HG03342 (cell line): ENCODE measurements at regions not wholly inside any gene's neighbourhood (a gene's known extent, or its start where the extent isn't known, plus 50 kb on each side); places are given as distances from the start of the nearest gene placed in this dataset.

ENCODE experiments used
- ATAC-seq: cut with Tn5 transposase; IDR thresholded peaks from one replicate; pipeline ENCODE4 v1.9.1; 2021; ENCODE audit warnings: mild to moderate bottlenecking, moderate library complexity; ENCODE audit not compliant: unreplicated experiment

DNA sequence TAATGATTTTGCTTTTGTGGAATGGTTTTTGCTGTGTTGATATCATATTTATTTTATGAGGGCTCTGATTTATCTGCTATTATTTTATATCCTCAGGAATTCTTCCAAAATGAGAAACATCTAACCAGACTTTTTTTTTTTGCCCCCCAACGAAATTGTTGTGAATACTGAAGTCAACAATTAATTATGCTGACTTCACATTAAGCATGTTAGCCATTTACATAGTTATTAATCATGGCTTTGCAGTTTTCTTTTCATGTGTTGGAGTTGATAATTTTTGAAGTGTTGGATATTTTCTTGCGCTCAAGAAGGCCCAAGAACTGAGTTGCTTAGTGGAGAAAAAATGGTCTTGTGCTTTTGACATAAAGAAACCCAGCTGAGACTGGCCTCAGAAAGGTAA, 246.6 kb upstream of the CRY1 start:
- no peak for ATAC-seq

DNA sequence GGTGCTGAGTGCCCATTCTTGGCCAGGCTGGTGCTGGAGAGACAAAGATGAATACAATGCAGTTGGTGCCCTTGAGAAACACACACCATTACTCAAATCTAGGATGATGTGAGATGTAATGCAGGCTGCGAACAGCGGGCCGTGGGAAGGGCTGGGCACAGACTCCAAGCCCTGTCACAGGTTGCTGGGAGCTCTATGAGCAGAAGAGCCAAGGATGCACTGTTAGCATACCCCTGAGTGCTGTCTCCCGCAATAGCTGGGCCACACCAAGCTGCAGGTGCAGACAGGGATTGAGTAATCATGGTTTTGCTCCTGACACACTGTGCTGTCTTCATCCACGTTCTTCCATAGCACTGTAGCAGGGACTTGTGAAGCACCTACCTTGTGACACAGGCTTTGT, 247.5 kb upstream of the CRY1 start:
- no peak for ATAC-seq

DNA sequence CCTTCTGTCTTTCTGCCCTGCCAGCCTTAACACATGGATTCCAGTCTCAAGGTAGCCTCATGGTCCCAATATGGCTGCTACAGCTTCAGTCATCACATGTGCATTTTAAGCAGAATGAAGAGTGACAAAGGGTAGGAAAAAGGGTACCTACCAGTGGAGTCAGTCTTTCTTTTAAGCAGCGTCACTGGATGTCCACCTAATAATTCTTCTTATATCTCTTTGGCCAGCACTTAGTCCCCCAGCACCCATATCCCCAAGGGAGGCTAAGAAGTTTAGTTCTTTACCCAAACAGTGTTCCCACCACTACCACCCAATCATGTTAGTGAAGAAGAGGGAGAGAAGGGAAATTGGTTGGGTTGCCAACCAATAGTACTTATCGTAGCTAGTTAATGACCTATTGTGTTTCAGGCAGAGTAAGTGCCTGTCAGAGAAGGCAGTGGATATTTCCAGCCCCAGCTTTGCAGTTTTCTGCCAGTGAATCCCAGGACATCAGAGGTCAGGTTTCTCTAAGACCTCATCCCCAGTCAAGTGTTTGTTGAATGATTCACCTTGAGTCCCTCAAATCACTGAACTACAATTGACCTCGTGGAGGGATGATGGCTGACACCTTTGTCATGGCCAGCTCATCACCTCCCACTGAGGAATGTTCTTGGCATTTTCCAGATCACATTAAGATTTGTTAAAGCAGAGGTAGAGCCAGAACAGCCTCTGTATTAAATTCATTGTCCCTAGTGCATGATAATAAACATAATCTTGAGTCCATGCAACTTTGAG, 250.9 kb upstream of the CRY1 start:
- no peak for ATAC-seq

DNA sequence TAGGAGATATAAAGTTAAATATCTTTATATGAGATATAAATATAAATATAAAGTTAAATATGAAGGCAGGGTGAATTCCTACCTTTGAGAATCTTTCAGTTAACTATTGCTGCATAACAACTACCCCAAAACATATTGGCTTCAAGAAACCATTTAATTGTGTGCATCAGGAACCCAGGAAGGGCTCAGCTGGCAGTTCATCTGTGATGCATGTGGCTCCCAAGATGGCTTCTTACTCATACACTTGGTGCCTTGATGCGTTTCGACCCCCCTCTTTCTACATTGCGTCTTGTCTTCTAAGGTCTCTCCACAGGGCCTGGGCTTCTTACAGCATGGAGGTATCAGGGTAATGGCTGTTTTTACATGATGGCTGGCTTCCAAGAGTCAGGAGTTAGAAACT, 253.9 kb upstream of the CRY1 start:
- ATAC-seq = no peak

DNA sequence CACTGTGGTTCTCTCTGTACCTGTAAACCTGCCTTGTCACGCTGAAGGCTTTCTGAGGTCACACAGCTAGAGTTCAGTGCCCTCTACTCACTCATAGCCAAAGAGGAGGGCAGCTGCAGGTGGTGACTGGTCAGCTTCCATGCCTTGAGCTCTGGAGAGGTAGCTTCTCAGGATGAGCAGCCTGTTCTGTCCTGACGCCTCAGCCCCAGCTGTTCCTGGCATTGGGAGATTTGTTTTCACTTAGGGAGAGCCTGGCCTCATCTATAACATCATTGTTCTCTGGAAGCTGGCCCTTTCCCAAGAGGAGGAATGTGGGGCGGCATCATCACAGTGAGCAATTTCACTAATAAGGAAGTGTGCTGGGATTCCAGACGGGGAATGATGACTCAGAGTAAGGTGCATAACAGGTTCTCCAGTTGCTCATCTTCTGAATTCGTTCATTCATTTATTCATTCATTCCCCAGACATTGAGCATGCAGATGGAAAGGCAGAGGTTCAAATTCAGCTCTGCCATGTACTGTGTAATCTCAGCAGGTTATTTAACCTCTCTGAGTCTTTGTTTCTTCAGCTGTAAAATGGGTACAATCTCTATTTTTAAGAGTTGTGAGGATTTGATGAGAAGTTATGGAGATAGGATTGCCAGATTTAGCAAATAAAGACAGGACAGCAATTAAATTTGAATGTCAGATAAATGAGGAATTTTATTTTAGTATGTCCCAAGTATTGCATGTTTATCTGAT, 255.8 kb upstream of the CRY1 start:
- ATAC-seq = no peak

DNA sequence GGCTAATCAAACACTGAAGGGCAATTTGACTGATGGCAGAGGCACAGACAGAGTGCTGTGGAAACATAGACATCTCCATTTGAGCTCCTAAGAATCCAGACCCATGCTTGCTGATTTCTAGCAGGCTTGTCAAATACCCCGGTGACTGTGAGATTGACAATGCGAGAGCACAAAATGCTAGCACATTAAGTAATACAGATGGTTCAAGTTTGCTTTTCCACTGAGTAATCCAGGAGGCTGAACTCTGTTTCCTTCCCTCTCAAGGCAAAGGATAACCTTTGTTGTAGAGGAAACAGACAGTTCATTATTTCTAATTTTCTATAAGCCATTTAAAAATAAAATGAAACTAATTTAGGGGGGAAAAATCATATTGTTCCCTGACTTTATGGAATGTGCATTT, 256.5 kb upstream of the CRY1 start:
- no peak for ATAC-seq

DNA sequence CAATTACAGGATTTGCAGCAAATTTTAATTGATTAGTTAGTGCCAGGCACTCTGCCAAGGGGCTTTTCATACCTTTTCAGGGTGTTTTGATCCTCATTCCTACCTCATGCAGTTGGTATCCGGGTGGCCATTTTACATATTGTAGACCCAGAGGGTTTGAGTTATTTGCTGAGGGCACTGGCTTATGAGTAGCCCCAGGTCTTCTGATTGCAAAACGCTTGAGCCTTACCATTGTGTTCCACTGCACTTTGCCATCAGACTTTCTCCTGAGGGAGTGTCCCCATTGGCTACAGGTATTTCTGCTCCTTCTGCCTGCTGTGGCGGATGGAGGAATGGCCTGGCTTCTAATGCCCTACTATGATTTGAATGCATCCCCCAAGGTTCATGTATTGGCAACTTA, 257.8 kb upstream of the CRY1 start:
- no peak for ATAC-seq

DNA sequence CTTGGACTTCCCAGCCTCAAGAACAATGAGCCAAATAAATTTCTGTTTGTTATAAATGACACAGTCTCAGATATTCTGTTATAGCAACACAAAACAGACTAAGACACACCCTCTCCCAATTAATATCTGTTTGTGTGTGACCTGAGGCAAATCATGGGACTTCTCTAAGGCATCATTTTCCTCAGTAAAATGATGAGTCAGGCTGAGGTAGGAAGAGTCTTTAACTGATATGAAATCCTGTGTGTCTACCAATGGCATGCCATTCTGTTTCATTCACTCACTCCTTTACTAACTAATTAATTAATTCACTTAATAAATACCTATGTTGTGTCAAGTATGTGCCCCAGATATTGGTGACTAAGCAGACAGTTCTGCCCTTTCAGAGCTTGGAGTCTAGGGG, 258.4 kb upstream of the CRY1 start:
- ATAC-seq = no peak

DNA sequence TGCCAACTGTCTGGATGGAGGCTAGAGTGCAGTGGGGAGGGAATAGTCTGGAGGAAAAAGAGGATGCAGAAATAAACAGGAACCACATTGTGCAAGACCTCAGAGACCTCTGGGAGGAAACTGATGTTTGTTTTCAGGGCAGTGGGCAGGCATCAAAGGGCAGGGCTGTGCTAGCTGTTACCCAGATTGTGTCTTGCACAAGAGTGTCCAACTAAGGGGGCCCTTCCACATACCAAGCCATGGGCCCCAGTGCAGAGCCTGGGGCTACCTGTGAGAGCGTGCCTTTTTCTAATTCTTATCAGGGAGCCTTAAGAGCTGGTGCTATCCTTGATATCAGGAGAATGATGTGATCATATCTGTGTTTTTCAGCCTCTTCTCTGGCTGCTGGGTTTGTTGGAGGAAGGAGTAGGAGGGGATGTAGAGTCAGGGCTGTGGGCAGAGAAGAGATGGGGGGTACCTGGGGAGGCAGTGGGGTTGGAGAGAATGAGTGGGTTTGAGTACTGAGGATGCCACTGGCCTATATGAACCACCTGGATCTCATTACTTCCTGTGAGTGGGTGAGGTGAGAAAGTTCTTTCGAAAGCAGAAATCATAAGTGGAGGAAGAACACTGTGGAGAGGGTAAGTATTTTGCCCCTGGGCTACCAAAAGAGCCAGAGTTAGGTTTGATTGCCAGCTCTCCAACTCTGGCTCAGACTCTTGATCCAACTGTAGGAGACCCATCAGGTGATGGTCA, 259.2 kb upstream of the CRY1 start:
- no peak for ATAC-seq

DNA sequence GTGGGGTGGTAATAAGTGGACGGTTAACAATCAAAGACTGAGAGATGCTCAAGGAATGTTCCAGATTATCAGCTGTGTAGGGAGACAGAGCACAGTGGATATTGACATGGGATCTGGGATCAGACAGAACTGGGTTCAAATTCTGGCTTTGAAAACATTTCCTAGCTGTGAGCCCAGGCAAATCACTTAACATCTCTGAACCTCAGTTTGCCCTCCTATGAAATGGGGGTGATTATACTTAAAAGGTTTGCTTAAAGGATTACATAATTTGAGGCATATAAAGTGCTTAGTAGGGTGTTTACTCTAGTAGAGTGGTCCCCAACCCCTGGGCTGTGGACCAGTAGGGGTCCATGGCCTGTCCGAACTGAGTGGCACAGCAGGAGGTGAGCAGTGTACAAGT, 260.0 kb upstream of the CRY1 start:
- no peak for ATAC-seq

DNA sequence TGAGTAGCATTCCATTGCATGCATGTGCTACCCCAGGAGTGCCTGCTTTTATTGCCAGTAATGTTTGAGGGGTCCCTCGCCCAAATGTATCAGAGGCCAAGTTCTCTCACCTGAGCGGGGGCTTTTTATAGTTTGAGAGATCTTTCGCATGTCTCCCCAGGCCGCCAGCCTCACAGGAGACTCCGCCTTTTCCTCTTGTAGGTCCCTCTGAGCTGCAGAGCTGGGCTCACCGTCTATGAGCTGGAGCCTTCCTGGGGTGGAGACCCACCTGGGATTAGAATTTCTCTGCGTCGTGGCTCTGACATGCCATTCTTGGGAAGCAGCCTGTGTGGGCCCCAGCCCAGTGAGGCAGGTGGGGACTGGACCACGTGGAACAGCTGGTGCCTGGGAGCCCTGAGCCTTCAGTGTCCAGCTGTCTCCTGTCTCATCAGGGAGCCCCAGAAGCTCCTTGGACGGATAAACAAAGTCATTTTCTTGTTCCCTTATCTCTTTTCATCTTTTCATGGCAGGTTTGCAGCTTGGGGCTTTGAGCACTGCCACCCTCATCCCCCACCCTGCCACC, 261.7 kb upstream of the CRY1 start:
- ATAC-seq = no peak

DNA sequence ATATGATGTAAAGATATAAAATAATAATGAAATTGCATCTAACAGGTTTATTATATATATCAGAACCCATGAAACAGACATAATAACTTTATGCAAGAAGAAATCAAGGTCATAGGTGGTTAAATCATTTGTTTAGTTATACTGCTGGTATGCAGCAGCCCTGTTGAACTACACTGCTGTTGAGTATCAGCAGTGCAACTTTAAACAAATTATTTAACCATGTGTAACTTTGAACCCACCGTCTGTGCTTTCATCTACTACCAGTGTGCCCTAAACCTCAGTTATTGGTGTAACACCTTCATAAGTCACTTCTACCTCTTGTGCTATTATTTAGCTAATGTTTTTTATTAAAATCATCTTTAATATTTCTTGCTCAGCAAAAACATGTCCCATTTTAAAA, 262.3 kb upstream of the CRY1 start:
- ATAC-seq = no peak

DNA sequence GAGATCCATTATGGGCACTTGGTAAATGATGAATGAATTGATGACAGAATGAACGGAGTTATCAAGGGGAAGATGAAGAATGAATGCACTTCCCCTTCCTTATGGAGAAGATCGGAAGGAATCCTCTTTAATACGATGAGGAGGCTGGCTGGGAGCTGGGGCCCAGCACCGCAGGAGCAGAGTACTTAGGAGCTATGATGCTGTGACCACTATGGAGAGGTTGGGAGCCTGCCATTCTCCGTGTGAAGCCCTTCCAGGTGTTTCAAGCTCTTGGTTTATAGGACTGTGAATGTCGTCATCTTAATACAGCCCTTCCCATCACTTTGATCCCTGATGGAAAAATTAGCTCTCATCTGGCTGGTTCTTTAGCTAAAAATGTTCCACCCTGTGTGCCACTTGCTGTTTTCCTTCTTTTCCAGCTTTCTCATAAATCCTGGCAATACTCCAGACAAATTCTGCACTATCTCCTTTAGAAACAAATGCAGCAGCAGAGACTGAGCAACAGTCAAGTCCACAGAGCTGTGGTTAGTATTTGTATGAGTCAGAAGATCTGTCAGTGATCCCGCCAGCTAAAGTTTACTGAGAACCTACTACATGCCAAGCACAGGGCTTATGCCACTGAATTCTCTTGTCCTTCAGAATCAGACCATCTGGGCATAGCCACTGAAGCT, 263.1 kb upstream of the CRY1 start:
- no peak for ATAC-seq

DNA sequence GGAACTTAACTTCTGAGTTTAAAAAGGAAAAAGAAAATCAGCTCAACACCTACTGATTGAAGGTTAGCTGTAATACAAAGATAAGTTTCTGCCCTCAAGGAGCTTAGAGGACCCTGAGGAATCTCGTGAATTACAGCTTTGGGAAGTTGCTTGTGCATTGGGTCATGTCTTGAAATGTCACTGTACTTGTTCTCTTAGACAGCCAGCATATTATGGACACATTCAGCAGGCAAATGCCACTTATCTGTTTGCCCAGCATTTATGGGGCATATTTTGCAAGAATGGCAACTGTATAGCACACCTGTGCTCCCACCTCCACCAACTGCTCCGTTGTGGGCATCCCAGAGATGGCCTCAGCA, 263.6 kb upstream of the CRY1 start:
- no peak for ATAC-seq

DNA sequence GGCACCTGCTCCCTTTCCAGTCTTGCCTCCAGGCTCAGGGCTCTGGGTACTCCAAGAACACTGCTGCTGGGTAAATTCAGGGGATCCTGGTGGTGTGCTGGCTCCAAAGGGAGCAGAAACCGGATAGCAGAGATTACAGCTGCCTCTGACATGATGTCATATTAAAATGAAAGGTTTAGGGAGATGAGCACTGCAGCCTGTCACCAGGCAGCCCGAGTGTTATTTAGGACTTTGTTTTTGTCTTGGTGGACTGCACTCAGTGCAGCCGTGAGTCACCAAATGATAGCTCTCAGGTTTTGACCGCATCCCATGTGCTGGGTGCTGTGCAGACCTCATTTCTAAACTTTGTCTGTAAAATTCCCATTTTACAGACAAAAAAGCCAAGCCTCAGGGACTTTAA, 266.0 kb upstream of the CRY1 start:
- no peak for ATAC-seq

DNA sequence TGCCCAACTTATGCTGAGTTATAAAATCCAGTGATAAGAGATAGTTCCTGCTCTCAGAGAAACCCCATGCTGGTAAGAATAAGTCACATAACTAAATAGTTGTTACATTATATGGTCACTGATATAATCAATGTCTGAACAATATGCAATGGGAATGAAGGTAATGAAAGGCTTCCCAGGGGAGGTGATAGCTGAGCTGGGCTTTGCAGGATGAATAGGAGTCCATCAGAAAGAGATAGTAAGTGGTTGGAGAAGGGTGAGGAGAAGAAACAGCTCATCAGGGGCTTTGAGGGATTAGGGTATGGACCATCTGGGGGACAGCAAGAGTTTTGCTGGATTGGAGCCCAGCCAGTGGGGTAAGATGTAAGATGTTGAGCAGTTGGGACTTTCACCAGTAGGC, 266.7 kb upstream of the CRY1 start:
- ATAC-seq = no peak

DNA sequence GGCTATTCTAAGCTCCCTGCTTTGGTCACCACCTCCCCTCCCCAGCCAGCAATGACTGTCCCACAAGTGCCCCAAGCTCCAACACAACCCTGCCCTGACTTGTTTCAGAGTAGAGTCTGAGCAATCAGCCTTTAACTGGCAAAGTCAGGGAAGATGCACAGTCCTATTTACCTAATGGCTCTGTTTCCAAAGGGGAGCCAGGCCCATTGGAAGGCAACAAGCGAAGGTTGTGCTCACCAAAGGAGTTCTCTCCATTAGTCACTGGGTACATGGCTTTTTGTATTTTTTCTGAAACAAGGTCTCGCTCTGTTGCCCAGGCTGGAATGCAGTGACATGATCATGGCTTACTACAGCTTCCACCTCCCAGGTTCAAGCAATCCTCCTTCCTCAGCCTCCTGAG, 267.1 kb upstream of the CRY1 start:
- no peak for ATAC-seq

DNA sequence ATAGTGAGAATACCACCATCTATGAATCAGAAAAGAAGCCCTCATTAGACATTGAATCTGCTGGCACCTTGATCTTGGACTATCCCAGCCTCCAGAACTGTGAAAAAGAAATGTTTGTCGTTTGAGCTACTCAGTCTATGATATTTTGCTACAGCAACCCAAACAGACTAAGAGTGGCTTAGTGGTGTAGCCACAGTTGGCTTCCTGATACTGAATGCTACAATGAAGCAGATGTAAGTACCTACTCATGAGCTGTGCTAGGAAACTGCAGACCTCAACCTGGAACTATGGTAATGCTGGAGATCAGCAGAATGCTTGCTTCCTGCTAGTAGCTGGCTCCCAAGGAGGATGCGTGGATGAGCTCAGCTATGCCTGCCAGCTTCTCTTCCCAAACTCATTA, 268.6 kb upstream of the CRY1 start:
- ATAC-seq = no peak

DNA sequence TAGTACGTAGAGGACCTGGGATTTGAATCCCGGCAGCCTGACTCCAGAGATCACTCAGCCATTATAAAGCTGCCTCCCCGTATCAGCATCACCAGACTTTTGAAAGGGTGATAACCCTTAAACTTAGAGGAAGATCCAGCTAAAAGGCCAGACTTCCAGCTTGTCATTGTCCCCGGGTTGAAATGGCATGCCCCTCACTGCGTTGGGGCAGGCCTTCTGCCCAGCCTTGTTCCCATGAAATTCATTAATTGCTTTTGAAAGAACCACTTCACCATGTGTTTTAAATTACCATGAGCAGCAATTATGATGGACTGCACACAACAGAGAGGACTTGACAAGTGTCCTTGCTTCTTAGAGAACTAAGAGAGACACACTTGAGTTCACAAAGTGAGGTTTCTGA, 269.6 kb upstream of the CRY1 start:
- no peak for ATAC-seq

DNA sequence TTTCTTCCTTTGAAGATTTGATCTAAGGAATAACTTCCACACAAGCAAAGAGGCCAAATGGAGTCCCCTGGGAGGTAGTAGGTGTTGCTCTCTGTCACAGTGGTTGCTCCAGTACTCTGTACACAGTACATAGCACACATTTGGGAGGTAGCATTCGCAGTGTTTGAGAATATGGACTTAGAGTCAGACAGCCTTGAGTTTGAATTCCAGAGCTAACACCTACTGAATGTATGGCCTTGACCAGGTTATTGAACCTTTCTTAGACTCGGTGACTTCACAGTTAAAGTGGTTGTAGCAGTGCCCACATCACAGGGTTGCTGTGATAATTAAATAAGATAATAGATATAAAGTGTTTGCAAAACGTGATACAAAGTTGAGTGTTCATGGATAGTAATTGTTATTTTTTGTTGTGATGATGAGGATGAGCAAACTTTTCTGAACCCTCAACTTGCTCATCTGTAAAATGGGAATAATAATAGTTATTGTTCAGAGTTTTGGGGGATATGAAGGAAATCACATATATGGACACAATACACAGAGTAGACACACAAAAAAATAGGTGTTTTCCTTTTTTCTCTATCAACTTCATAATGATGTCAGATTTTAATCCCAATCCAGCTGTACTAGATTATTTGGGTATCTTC, 271.6 kb upstream of the CRY1 start:
- ATAC-seq = no peak

DNA sequence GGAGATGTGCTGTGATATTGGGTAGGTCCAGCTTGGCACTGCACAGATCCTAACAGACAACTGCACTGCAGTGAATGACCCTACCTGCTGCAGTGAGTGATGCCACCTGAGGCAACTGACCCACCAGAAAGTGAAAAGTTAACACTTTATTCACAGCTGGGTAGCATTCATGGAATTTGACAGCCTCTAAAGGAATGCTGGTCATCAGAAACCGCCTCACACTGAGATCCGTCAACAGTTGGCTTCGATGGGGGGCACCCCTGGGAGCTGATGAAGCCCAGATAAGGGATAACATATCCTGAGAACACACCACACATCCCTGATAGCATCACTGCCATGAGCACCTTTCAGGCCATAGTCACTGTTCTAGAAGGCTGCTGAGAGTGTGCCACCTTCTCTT, 272.4 kb upstream of the CRY1 start:
- ATAC-seq = no peak
